HG02678 (cell line): ENCODE measurements at regions not wholly inside any gene's neighbourhood (a gene's known extent, or its start where the extent isn't known, plus 50 kb on each side); places are given as distances from the start of the nearest gene placed in this dataset.
A peak's percentile ranks its signal among the peaks of the same experiment; 100 is the strongest.
"Not testable (repeated sequence)": the region's sequence is repeated elsewhere in the genome, so short reads cannot be mapped to it uniquely, and the experiment has no call there.

ENCODE experiments used
- ATAC-seq: cut with Tn5 transposase; IDR thresholded peaks from one replicate; pipeline ENCODE4 v1.9.1; 2021; ENCODE audit warnings: mild to moderate bottlenecking, moderate library complexity; ENCODE audit not compliant: unreplicated experiment

- ATAC-seq = peak; percentile 58
Measured at GRCh38 chr14:106790189-106791036, 1264.0 kb downstream of the TMEM121 start.

GRCh38 chr14:106792543-106792942, 1266.2 kb downstream of the TMEM121 start:
- no peak for ATAC-seq

- ATAC-seq = not testable (repeated sequence)
Measured at GRCh38 chr14:106798166-106798565, 1271.8 kb downstream of the TMEM121 start.

GRCh38 chr14:106802413-106803364, 1276.3 kb downstream of the TMEM121 start:
- no peak for ATAC-seq

- no peak for ATAC-seq
Measured at GRCh38 chr14:106803379-106803778, 1277.0 kb downstream of the TMEM121 start.

- ATAC-seq = no peak
Measured at GRCh38 chr14:106807493-106807892, 1281.1 kb downstream of the TMEM121 start.

GRCh38 chr14:106808458-106808857, 1282.1 kb downstream of the TMEM121 start:
- no peak for ATAC-seq

GRCh38 chr14:106808907-106809306, 1282.5 kb downstream of the TMEM121 start:
- ATAC-seq = no peak

GRCh38 chr14:106809615-106810014, 1283.2 kb downstream of the TMEM121 start:
- no peak for ATAC-seq

- not testable (repeated sequence) for ATAC-seq
Measured at GRCh38 chr14:106810168-106810567, 1283.8 kb downstream of the TMEM121 start.

GRCh38 chr14:106811162-106811561, 1284.8 kb downstream of the TMEM121 start:
- ATAC-seq = no peak

- ATAC-seq = no peak
Measured at GRCh38 chr14:106812788-106813476, 1286.5 kb downstream of the TMEM121 start.

GRCh38 chr14:106813477-106813823, 1287.1 kb downstream of the TMEM121 start:
- no peak for ATAC-seq

GRCh38 chr14:106820119-106820518, 1293.7 kb downstream of the TMEM121 start:
- ATAC-seq = no peak

- ATAC-seq = no peak
Measured at GRCh38 chr14:106821119-106821518, 1294.7 kb downstream of the TMEM121 start.

- no peak for ATAC-seq
Measured at GRCh38 chr14:106822905-106823304, 1296.5 kb downstream of the TMEM121 start.

GRCh38 chr14:106823552-106823951, 1297.2 kb downstream of the TMEM121 start:
- no peak for ATAC-seq

GRCh38 chr14:106826833-106827369, 1300.5 kb downstream of the TMEM121 start:
- no peak for ATAC-seq

GRCh38 chr14:106831322-106831720, 1304.9 kb downstream of the TMEM121 start:
- ATAC-seq = peak; percentile 50

- ATAC-seq = no peak
Measured at GRCh38 chr14:106837870-106838269, 1311.5 kb downstream of the TMEM121 start.
